SH-SY5Y (cell line): ENCODE measurements at regions not wholly inside any gene's neighbourhood (a gene's known extent, or its start where the extent isn't known, plus 50 kb on each side); places are given as distances from the start of the nearest gene placed in this dataset.

Source experiments
- GATA2 ChIP-seq: IDR thresholded peaks from 2 replicates; pipeline ENCODE4 v1.6.1; 2011; ENCODE audit warnings: mild to moderate bottlenecking, low read depth, low read length
- GATA3 ChIP-seq: IDR thresholded peaks from 2 replicates; pipeline ENCODE4 v1.6.1; 2011; ENCODE audit warnings: low read depth, mild to moderate bottlenecking, low read length, moderate library complexity

DNA sequence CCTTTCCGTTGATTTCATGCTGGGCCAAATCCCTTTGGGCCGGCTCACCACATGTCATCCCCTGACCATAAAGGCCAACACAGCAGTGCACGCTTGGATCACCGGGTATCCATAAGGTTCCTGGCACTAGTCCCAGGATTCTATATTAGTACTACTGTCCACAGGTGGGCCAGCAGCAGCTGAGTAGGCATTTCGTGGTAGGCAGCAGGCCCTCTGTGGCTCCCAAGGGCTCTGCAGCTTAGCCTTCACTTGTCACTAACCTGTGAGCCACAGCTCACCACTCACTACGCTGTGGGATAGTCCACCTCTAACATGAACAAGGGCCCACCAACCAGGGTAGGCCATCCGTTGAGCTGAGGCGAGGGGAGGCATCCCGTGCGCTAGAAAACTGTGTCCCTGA, 89.2 kb upstream of the MALRD1 start:
- TF ChIP-seq GATA3 = no peak
- TF ChIP-seq GATA2 = no peak

DNA sequence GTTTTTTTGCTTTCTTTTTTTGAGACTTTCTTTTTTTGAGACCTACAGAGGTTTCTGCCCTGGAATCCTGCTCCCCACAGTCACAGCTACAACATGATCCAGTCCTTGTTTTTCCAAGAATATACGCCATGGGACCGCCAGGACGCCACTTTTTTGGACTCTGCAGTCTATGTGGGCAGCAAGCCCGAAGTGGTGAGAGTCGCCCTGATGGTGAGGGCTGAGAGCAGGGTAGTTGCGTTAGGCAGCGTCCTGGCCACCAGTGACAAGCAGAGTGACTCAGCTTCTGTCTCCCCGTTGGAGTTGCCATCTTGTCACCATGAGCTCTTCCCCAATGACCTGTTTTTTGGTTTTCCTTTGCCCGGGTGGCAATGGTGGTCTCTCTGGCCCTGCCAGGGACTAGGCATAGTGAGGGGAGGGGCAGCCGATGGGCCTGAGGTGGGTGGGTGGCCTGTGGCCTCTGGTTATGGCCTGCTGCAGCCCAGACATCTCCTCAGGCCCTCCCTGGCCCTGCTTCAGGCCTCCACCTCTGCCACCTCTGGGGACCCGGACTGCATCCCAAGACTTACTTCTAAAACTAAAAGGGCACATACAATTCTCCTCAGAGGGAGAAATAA, 88.0 kb upstream of the MALRD1 start:
- TF ChIP-seq GATA3 (no peak), GATA2 (no peak)

DNA sequence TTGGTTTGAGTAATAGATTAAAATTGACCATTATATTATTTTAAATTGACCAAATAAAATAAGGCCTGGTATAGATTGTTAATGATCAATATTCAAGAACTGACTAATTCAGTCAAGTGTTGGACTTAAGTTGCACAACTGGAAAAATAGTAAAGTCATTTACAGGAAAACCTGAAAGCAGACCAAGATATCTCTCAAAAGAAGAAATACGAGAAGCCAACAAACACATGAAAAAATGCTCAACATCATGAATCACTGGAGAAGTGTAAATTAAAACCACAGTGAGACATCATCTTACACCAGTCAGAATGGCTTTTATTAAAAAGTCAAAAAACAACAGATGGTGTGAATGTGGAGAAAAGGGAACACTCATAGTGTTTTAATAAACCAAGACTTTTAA, 80.4 kb upstream of the MALRD1 start:
- TF ChIP-seq GATA3 (no peak), GATA2 (no peak)

DNA sequence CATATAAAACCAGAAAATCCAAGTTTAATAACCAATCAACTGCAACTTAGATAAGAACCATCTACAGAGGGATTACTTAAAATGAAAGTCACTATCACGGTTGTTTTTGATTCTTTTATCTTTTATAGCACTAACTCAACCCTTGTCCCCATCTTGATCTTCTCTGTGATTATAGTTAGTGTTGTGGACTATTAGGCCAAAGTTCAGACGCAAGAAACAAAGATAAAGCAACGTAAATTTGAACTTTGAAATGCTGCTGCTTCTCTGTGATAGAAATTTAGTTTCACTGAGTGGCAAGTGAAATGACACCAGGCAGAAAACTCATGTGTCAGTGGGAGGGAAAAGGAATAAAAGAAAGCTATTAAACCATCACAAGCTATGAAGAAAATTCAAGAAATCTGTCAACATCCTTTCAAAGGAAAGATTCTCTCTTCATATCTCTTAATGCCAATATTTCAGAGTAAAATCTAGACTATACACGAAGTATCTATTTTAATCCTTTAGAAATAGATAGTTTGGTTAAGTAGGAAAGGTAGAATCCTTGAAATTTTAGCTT, 71.8 kb upstream of the MALRD1 start:
- no peak for TF ChIP-seq GATA3
- no peak for TF ChIP-seq GATA2

DNA sequence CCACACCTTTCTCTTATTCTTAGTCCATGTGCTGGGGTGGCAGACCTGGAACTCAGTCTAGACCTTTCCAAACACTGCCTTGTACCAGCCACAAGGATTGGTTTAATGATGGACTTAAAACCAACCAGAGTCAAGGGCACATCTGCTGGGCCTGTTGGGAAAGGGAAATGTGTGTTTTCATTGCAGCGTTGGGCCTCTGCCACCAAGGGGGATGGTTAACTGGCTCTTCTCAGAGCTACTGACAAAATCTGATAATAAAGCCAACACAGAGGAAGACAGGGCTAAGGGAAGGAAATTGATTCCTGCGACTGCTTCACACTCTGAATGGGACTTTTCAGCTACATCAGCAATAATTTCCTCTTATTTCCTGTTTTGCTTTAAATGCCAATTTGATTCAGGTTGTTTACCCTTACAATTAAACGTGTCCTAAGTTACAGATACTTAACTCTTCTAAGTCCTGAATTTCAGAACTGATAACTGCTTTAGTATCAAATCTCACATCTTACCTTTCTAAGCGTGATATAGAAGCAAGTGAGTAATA, 68.4 kb upstream of the MALRD1 start:
- no peak for TF ChIP-seq GATA3
- no peak for TF ChIP-seq GATA2

DNA sequence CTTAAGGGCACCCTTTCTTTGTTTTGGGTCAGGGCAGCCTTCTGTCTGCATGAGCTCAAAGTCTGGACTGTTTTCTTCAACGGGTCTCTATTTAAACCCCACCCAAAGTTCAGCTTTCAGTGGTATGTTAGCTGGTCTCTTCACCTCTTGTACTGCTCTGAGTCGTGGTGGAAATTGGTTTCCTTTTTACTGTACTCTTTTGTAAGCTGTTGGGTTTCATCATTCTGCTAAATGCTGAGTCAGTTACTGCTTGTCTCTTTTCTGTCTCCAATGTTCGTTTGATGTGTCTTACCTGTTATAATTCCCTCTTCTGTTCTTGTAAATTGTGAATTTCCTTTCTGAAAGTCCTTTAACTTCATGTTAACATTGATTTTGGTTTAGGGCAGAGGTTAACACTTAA, 64.1 kb upstream of the MALRD1 start:
- TF ChIP-seq GATA2 = no peak
- TF ChIP-seq GATA3 = no peak

DNA sequence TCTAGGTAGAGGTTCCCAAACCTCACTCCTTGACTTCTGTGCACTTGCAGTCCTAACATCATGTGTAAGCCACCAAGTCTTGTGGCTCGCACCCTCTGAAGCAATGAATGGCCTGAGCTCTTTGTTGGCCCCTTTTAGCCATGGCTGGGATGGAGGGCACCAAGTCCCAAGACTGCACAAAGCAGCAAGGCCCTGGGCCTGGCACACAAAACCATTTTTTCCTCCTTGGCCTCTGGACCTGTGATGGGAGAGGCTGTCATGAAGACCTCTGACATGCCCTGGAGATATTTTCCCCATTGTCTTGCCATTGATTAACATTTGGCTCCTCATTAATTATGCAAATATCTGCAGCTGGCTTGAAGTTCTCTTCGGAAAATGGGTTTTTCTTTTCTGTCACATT, 60.3 kb upstream of the MALRD1 start:
- TF ChIP-seq GATA3 (no peak), GATA2 (no peak)
